Cardiac fibroblast (primary cell): ENCODE measurements at regions not wholly inside any gene's neighbourhood (a gene's known extent, or its start where the extent isn't known, plus 50 kb on each side); places are given as distances from the start of the nearest gene placed in this dataset.
"Not testable (repeated sequence)": the region's sequence is repeated elsewhere in the genome, so short reads cannot be mapped to it uniquely, and the experiment has no call there.

ENCODE experiments used
- DNase-seq, 2 donors: peaks; one replicate each; pipeline versions ENCODE4 v3.0.0 to v3.0.0-alpha.2; 2010; ENCODE audit warnings: low read depth in 2 of 2
- H3K4me3 ChIP-seq, 2 donors: replicated peaks in 1 of 2; 1 replicate in 1 of 2; 2 replicates in 1 of 2; pipeline ENCODE4 v1.5.1; 2011; ENCODE audit warnings: low read depth in 2 of 2, low read length in 2 of 2, mild to moderate bottlenecking in 2 of 2, moderate library complexity in 1 of 2
- CTCF ChIP-seq: IDR thresholded peaks from one replicate; pipeline ENCODE4 v1.5.1; 2011; ENCODE audit warnings: low read depth, mild to moderate bottlenecking, low read length, inconsistent platforms

- peak in 1 of 2 donors; percentile 19 for DNase-seq
- TF ChIP-seq CTCF, result no peak
- no peak overlapping the region for H3K4me3 ChIP-seq
Observed at GRCh38 chr13:44692173-44692713, 116.1 kb upstream of the TSC22D1 start.

- TF ChIP-seq CTCF, result no peak
- DNase-seq, result no peak
- H3K4me3 ChIP-seq, result no peak overlapping the region
Observed at GRCh38 chr13:44690376-44690775, 114.2 kb upstream of the TSC22D1 start.

- no peak overlapping the region for H3K4me3 ChIP-seq
- no peak for DNase-seq
- no peak for TF ChIP-seq CTCF
Observed at GRCh38 chr13:44688652-44689051, 112.5 kb upstream of the TSC22D1 start.

GRCh38 chr13:44686531-44686934 lies 110.4 kb upstream of the TSC22D1 start:
- DNase-seq, result no peak
- H3K4me3 ChIP-seq, result no peak overlapping the region
- no peak for TF ChIP-seq CTCF

- DNase-seq, result peak; percentile 43 to 54
- H3K4me3 ChIP-seq, result no peak overlapping the region
Observed at GRCh38 chr13:44685641-44686040, 109.5 kb upstream of the TSC22D1 start.

GRCh38 chr13:44682416-44682815 lies 106.3 kb upstream of the TSC22D1 start:
- DNase-seq, H3K4me3 ChIP-seq: not testable (repeated sequence)

More at GRCh38 chr13:44685641-44686040, 109.5 kb upstream of the TSC22D1 start:
- no peak for TF ChIP-seq CTCF

- H3K4me3 ChIP-seq, result no peak overlapping the region
- TF ChIP-seq CTCF, result no peak
- DNase-seq, result peak in 1 of 2 donors; percentile 19
Observed at GRCh38 chr13:44680746-44681355, 104.7 kb upstream of the TSC22D1 start.
